ENCODE measurements at regions not wholly inside any gene's neighbourhood (a gene's known extent, or its start where the extent isn't known, plus 50 kb on each side); places are given as distances from the start of the nearest gene placed in this dataset.

DNA sequence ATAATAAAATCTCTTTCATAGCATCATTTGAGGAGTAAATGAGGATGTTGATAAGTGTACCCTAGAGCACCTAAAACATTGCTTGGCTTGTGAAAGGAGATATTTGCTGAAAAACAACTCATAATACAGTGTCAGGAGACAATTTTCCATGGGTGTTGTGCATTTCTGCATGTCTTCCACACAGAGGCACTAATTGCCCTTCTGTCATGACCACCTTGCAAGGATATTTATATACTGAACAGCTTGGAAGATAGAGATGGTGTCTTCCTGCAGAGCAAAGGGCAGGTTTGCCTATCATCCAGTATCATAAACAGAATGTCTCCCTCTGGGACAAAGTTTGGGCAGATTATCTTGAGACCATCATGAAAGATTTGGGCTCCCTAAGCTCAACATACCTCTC, 495.2 kb upstream of the LRRN3 start:
- TF ChIP-seq, protein P1, sequence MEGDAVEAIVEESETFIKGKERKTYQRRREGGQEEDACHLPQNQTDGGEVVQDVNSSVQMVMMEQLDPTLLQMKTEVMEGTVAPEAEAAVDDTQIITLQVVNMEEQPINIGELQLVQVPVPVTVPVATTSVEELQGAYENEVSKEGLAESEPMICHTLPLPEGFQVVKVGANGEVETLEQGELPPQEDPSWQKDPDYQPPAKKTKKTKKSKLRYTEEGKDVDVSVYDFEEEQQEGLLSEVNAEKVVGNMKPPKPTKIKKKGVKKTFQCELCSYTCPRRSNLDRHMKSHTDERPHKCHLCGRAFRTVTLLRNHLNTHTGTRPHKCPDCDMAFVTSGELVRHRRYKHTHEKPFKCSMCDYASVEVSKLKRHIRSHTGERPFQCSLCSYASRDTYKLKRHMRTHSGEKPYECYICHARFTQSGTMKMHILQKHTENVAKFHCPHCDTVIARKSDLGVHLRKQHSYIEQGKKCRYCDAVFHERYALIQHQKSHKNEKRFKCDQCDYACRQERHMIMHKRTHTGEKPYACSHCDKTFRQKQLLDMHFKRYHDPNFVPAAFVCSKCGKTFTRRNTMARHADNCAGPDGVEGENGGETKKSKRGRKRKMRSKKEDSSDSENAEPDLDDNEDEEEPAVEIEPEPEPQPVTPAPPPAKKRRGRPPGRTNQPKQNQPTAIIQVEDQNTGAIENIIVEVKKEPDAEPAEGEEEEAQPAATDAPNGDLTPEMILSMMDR (conservative IDR thresholded peaks at IDR 0.05 in 1 of 2, IDR thresholded peaks at IDR 0.05 in 1 of 2; ENCODE audit: low read depth in 1 of 2, low read length in 2 of 2) = no peak
- TF ChIP-seq EZH2 (IDR thresholded peaks at IDR 0.05; ENCODE audit: low read length, missing control alignments) = no peak

All from fibroblast of lung (primary cell).